ENCODE measurements at regions not wholly inside any gene's neighbourhood (a gene's known extent, or its start where the extent isn't known, plus 50 kb on each side); places are given as distances from the start of the nearest gene placed in this dataset.

DNA sequence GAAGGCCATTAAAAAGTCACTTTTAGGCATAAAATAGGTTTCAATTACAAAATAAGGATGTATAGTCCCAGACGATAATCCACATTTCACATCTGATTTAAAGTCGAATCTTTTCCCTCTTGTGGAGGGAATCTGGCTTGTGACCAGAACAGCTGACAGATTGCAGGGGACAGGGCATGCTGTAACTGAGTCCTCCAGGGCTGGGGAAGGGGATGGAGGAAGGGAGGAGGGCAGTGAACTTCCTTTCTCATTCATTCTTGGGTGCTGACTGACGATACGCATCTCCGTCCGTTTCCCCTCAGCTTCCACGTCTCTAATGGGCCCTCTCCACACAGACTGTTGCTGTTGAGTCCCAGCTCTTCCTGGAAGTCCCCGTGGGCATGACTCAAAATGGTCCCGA is 108.1 kb upstream of the CSF3R start:
- Histone ChIP-seq H3K27me3 (replicated peaks; ENCODE audit: insufficient read depth, low read length) (peaks cover 92% of the 10 kb centered on the region), H3K4me2 (ENCODE audit: low read depth, low read length) (no peak overlapping the region), H3K4me1 (ENCODE audit: low read length) (no peaks in the 10 kb centered on the region), H3K79me2 (ENCODE audit: low read length) (no peaks in the 10 kb centered on the region), H3K9me2 (replicated peaks; ENCODE audit: insufficient read depth, low read length) (no peaks in the 10 kb centered on the region), H3K4me3 (ENCODE audit: low read length) (no peak overlapping the region), H3K9me3 (replicated peaks; ENCODE audit: insufficient read depth, low read length) (no peaks in the 10 kb centered on the region), H2AFZ (ENCODE audit: low read length) (no peak overlapping the region), H4K20me1 (ENCODE audit: insufficient read depth, low read length) (no peaks in the 10 kb centered on the region), H3F3A (ENCODE audit: insufficient read depth, low read length) (no peaks in the 10 kb centered on the region), H3K36me3 (replicated peaks; ENCODE audit: insufficient read depth, low read length) (no peaks in the 10 kb centered on the region), H3K9ac (ENCODE audit: low read length) (no peak overlapping the region), H3K27ac (ENCODE audit: low read length) (no peak overlapping the region)
- DNase-seq, result no peak
- TF ChIP-seq EZH2 (optimal IDR thresholded peaks at IDR 0.05; ENCODE audit: low read depth, low read length) (no peak), EZH2phosphoT487 (IDR thresholded peaks at IDR 0.05; ENCODE audit: low read length) (no peak)
- TF ChIP-seq, protein P1, sequence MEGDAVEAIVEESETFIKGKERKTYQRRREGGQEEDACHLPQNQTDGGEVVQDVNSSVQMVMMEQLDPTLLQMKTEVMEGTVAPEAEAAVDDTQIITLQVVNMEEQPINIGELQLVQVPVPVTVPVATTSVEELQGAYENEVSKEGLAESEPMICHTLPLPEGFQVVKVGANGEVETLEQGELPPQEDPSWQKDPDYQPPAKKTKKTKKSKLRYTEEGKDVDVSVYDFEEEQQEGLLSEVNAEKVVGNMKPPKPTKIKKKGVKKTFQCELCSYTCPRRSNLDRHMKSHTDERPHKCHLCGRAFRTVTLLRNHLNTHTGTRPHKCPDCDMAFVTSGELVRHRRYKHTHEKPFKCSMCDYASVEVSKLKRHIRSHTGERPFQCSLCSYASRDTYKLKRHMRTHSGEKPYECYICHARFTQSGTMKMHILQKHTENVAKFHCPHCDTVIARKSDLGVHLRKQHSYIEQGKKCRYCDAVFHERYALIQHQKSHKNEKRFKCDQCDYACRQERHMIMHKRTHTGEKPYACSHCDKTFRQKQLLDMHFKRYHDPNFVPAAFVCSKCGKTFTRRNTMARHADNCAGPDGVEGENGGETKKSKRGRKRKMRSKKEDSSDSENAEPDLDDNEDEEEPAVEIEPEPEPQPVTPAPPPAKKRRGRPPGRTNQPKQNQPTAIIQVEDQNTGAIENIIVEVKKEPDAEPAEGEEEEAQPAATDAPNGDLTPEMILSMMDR (IDR thresholded peaks at IDR 0.05; ENCODE audit: low read length), result no peak

- Histone ChIP-seq H3K4me1 (ENCODE audit: low read length) (no peaks in the 10 kb centered on the region), H4K20me1 (ENCODE audit: insufficient read depth, low read length) (no peaks in the 10 kb centered on the region), H3K9me3 (replicated peaks; ENCODE audit: insufficient read depth, low read length) (no peaks in the 10 kb centered on the region), H3K27me3 (replicated peaks; ENCODE audit: insufficient read depth, low read length) (peaks cover 92% of the 10 kb centered on the region), H3K27ac (ENCODE audit: low read length) (no peak overlapping the region), H3K9me2 (replicated peaks; ENCODE audit: insufficient read depth, low read length) (no peaks in the 10 kb centered on the region), H3K36me3 (replicated peaks; ENCODE audit: insufficient read depth, low read length) (no peaks in the 10 kb centered on the region), H3K4me3 (ENCODE audit: low read length) (no peak overlapping the region), H3K9ac (ENCODE audit: low read length) (no peak overlapping the region), H2AFZ (ENCODE audit: low read length) (no peak overlapping the region), H3K79me2 (ENCODE audit: low read length) (no peaks in the 10 kb centered on the region), H3K4me2 (ENCODE audit: low read depth, low read length) (no peak overlapping the region), H3F3A (ENCODE audit: insufficient read depth, low read length) (no peaks in the 10 kb centered on the region)
- no peak for DNase-seq
- no peak for TF ChIP-seq EZH2phosphoT487 (IDR thresholded peaks at IDR 0.05; ENCODE audit: low read length)
Measured at GRCh38 chr1:36590264-36590663, 107.6 kb upstream of the CSF3R start.

DNA sequence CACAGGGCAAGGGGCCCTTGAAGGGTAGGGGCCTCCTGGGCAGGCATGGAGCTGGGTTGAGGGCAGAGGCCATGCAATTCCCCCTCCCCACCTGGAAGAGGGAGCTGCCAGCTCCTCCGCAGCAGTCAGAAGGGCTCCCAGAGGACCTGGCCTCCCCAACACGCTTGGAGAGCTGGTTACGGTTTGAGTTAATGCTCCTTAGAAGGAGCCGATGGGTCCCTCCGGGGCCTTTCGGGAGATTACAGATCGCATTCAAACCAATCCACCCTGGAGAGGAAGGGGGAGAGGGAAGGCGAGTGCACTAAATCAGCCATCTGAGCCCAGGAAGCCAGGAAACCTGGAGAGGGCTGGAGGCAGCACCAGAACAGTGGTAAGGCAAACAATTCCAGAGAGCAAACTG is 106.3 kb upstream of the CSF3R start:
- Histone ChIP-seq H3K27ac (ENCODE audit: low read length) (no peak overlapping the region), H3K27me3 (replicated peaks; ENCODE audit: insufficient read depth, low read length) (peaks cover 93% of the 10 kb centered on the region), H2AFZ (ENCODE audit: low read length) (no peak overlapping the region), H3K4me1 (ENCODE audit: low read length) (no peaks in the 10 kb centered on the region), H3F3A (ENCODE audit: insufficient read depth, low read length) (no peaks in the 10 kb centered on the region), H3K4me3 (ENCODE audit: low read length) (no peak overlapping the region), H3K79me2 (ENCODE audit: low read length) (no peaks in the 10 kb centered on the region), H3K4me2 (ENCODE audit: low read depth, low read length) (no peak overlapping the region), H3K36me3 (replicated peaks; ENCODE audit: insufficient read depth, low read length) (no peaks in the 10 kb centered on the region), H3K9ac (ENCODE audit: low read length) (no peak overlapping the region), H4K20me1 (ENCODE audit: insufficient read depth, low read length) (no peaks in the 10 kb centered on the region), H3K9me3 (replicated peaks; ENCODE audit: insufficient read depth, low read length) (no peaks in the 10 kb centered on the region), H3K9me2 (replicated peaks; ENCODE audit: insufficient read depth, low read length) (no peaks in the 10 kb centered on the region)
- DNase-seq, result no peak
- TF ChIP-seq EZH2 (optimal IDR thresholded peaks at IDR 0.05; ENCODE audit: low read depth, low read length), result no peak
- TF ChIP-seq, protein P1 (IDR thresholded peaks at IDR 0.05; ENCODE audit: low read length), result no peak

DNA sequence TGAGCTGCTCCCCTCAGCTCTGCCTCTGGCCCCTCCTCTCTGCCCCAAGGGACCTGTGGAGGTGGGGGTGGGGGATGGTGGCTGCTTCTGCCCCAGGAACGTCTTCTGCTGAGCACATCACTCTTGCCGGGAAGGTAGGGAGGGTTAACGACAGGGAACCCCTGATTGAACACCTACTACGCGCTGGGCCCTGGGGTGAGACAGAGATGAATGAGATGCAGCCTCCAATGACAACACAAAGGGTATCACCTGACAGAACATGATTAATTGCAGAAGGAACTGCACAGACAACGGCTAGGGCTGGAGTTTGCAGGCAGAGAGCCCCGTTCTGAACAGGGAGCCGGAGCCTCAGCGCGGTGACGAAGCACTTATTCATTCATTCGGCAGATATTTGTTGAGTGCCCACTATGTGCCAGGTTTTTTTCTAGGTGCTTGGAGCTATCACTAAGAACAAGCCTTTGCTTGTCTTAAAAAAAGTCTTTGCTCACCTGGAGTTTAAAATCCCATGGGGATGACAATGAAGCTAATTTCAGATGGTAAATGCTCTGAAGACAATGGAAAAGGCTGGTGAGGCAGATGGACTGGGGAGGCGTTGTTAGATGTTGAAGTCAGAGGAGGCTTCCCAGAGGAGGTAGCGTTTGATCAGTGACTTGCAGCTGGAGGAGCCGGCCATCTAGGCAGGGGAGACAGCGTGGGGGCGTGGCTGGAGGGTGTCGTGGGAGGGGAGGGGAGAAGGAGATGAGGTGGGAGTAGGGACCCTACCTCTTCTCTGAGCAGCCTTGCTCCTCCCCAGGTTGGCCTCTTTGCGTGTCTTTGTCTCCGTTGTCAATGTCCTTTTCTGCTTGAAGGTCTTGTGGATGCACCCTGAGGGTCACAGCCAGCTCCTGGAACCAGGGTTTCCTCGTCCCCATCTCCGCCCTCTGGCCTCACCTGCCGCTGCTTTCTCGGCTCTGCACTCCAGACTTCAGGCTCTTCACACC is 103.1 kb upstream of the CSF3R start:
- no peaks in the 10 kb centered on the region for H3K36me3 ChIP-seq (replicated peaks; ENCODE audit: insufficient read depth, low read length)
- no peak overlapping the region for H2AFZ ChIP-seq (ENCODE audit: low read length)
- no peaks in the 10 kb centered on the region for H3K4me1 ChIP-seq (ENCODE audit: low read length)
- no peak for DNase-seq
- H3K27ac ChIP-seq (ENCODE audit: low read length), result no peak overlapping the region
- no peak overlapping the region for H3K4me2 ChIP-seq (ENCODE audit: low read depth, low read length)
- no peaks in the 10 kb centered on the region for H3K79me2 ChIP-seq (ENCODE audit: low read length)
- no peak overlapping the region for H3K9ac ChIP-seq (ENCODE audit: low read length)
- H3K9me2 ChIP-seq (replicated peaks; ENCODE audit: insufficient read depth, low read length), result no peaks in the 10 kb centered on the region
- no peak overlapping the region for H3K4me3 ChIP-seq (ENCODE audit: low read length)
- no peaks in the 10 kb centered on the region for H4K20me1 ChIP-seq (ENCODE audit: insufficient read depth, low read length)
- no peaks in the 10 kb centered on the region for H3K9me3 ChIP-seq (replicated peaks; ENCODE audit: insufficient read depth, low read length)
- peaks cover 91% of the 10 kb centered on the region for H3K27me3 ChIP-seq (replicated peaks; ENCODE audit: insufficient read depth, low read length)
- no peaks in the 10 kb centered on the region for H3F3A ChIP-seq (ENCODE audit: insufficient read depth, low read length)
- TF ChIP-seq, protein P1 (IDR thresholded peaks at IDR 0.05; ENCODE audit: low read length), result no peak
- no peak for TF ChIP-seq EZH2 (optimal IDR thresholded peaks at IDR 0.05; ENCODE audit: low read depth, low read length)
- TF ChIP-seq EZH2phosphoT487 (IDR thresholded peaks at IDR 0.05; ENCODE audit: low read length), result no peak
